Vagina (tissue), 2 donors: ENCODE measurements at regions not wholly inside any gene's neighbourhood (a gene's known extent, or its start where the extent isn't known, plus 50 kb on each side); places are given as distances from the start of the nearest gene placed in this dataset.

ENCODE experiments used
- DNase-seq, 2 donors: peaks; one replicate each; pipeline ENCODE4 v3.0.0-alpha.2; 2017; ENCODE audit errors: extremely low spot score in 2 of 2
- H3K27ac ChIP-seq: fragments of 200-600 bp; sonication (generic); one replicate; pipeline ENCODE4 v1.5.1; 2019
- H3K27me3 ChIP-seq: fragments of 200-600 bp; sonication (generic); one replicate; pipeline ENCODE4 v1.5.1; 2019
- H3K36me3 ChIP-seq, 2 donors: fragments of 200-600 bp; sonication (generic); one replicate each; pipeline ENCODE4 v1.5.1; 2017 to 2019
- H3K4me1 ChIP-seq: fragments of 200-600 bp; sonication (generic); one replicate; pipeline ENCODE4 v1.5.1; 2019
- H3K4me3 ChIP-seq, 2 donors: fragments of 200-600 bp; sonication (generic); 1 replicate in 1 of 2; 2 replicates in 1 of 2; pipeline ENCODE4 v1.5.1; 2016 to 2019
- H3K9me3 ChIP-seq: fragments of 200-600 bp; sonication (generic); one replicate; pipeline ENCODE4 v1.5.1; 2019
- POLR2A ChIP-seq, 2 donors: fragments of 450-650 bp; IDR thresholded peaks; one replicate each; pipeline ENCODE4 v1.6.1; 2017; ENCODE audit warnings: antibody characterized with exemption in 2 of 2, mild to moderate bottlenecking in 2 of 2, moderate library complexity in 2 of 2
- POLR2AphosphoS5 ChIP-seq, 2 donors: sonication (generic); formaldehyde crosslinking; IDR thresholded peaks; one replicate each; pipeline ENCODE4 v1.9.0; 2017; ENCODE audit warnings: antibody characterized with exemption in 2 of 2, mild to moderate bottlenecking in 2 of 2, low read depth in 1 of 2; ENCODE audit not compliant: insufficient read depth in 1 of 2
- intact Hi-C: fragments of 100-400 bp; cut with DNase I; formaldehyde crosslinking; loops from one replicate; pipeline ENCODE4 v1.15.1; 2023
- TF ChIP-seq, protein P1 (sequence below), 3 experiments: fragments of 450-650 bp in 2 of 3; fragments of 200-600 bp in 1 of 3; sonication (generic) in 1 of 3; IDR thresholded peaks; one replicate each; pipeline ENCODE4 v1.5.1; 2017 to 2019; ENCODE audit warnings: antibody characterized with exemption in 3 of 3, mild to moderate bottlenecking in 2 of 3, moderate library complexity in 2 of 3

DNA sequence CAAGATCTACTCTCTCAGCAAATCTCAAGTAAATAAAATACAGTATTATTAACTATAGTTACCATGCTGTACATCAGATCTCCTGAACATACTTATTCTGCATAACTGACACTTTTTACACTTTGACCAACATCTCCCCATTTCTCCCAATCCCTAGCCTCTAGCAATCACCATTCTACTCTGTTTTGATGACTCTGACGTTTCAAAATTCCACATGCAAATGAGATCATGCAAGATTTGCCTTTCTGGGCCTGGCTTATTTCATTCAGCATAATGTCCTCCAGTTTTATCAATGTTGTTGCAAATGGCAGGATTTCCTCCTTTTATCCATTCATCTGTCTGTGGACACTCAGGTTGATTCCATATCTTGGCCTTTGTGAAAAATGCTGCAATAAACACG is 266.3 kb downstream of the RFPL4B start:
- no peak overlapping the region for H3K4me3 ChIP-seq
- H3K36me3 ChIP-seq = no peaks in the 10 kb centered on the region
- TF ChIP-seq, protein P1, sequence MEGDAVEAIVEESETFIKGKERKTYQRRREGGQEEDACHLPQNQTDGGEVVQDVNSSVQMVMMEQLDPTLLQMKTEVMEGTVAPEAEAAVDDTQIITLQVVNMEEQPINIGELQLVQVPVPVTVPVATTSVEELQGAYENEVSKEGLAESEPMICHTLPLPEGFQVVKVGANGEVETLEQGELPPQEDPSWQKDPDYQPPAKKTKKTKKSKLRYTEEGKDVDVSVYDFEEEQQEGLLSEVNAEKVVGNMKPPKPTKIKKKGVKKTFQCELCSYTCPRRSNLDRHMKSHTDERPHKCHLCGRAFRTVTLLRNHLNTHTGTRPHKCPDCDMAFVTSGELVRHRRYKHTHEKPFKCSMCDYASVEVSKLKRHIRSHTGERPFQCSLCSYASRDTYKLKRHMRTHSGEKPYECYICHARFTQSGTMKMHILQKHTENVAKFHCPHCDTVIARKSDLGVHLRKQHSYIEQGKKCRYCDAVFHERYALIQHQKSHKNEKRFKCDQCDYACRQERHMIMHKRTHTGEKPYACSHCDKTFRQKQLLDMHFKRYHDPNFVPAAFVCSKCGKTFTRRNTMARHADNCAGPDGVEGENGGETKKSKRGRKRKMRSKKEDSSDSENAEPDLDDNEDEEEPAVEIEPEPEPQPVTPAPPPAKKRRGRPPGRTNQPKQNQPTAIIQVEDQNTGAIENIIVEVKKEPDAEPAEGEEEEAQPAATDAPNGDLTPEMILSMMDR (IDR thresholded peaks at IDR 0.05) = no peak
- TF ChIP-seq POLR2AphosphoS5 (IDR thresholded peaks at IDR 0.05; ENCODE audit: insufficient read depth in 1 of 2, low read depth in 1 of 2) (no peak), POLR2A (IDR thresholded peaks at IDR 0.05) (no peak)
- H3K27me3 ChIP-seq = no peaks in the 10 kb centered on the region
- intact Hi-C loops = no loop called here
- DNase-seq = no peak
- no peaks in the 10 kb centered on the region for H3K4me1 ChIP-seq
- peaks cover 7% of the 10 kb centered on the region for H3K9me3 ChIP-seq
- H3K27ac ChIP-seq = no peak overlapping the region

DNA sequence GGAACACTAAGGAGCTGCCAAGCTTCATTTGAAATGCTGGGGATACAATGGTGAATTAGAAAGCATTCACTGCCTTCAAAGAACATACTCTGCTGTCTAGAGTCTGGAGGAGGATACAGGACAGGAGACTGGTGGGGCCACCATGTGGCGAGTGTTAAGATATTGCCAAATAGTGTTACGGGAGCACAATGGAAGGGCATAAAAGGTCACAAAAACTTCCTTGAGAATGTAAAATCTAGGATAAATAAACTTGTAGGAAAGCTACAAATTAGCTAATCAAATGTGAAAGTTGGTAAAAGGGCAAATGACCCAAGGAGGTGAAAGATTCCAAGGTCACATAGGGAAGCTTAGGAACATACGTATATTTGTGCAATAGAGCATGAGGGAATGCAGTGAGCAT is 271.7 kb downstream of the RFPL4B start:
- intact Hi-C loops = no loop called here
- DNase-seq = no peak
- no peak overlapping the region for H3K4me3 ChIP-seq
- no peaks in the 10 kb centered on the region for H3K4me1 ChIP-seq
- no peaks in the 10 kb centered on the region for H3K9me3 ChIP-seq
- TF ChIP-seq, protein P1 (IDR thresholded peaks at IDR 0.05) = no peak
- no peak for TF ChIP-seq POLR2AphosphoS5 (IDR thresholded peaks at IDR 0.05; ENCODE audit: insufficient read depth in 1 of 2, low read depth in 1 of 2)
- TF ChIP-seq POLR2A (IDR thresholded peaks at IDR 0.05) = no peak
- H3K27me3 ChIP-seq = no peaks in the 10 kb centered on the region
- no peaks in the 10 kb centered on the region for H3K36me3 ChIP-seq
- H3K27ac ChIP-seq = no peak overlapping the region

DNA sequence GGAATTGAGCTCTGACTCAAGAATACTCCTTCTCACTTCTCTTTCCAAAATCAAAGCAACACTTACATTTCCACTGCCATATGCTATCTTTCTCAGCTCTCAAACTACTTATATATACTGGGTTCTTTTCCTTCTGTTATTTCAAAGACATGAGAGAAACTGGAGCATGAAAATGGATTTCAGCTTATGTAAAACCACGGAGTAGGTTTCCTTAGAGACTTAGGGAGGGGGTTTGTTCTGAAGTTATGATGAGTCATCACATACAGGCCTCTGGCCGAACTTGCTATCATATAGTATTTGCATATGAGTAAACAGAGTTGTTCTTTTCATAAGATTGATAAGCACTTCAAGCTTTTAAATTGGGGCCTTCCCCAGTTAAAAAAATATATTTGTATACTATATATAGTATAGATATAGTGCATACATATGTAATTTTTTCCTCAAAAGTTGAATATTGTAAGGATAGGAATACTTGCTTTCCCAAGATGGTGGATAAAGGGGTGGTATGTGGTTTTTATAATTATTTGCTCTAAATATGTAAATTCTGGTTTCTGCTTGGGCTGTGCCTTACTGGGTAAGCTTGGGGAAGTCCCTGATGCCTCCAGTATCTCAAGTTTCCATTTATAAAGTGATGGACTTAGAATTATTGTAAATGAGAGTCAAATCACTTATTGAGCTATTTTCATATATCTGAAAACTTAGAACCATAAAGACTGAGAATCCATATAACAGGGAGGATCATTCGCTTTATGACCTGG is 273.9 kb downstream of the RFPL4B start:
- H3K27me3 ChIP-seq = no peaks in the 10 kb centered on the region
- intact Hi-C loops = no loop called here
- H3K4me1 ChIP-seq = no peaks in the 10 kb centered on the region
- DNase-seq = no peak
- H3K36me3 ChIP-seq = no peaks in the 10 kb centered on the region
- no peak overlapping the region for H3K27ac ChIP-seq
- H3K9me3 ChIP-seq = no peaks in the 10 kb centered on the region
- TF ChIP-seq POLR2A (IDR thresholded peaks at IDR 0.05) (no peak), POLR2AphosphoS5 (IDR thresholded peaks at IDR 0.05; ENCODE audit: insufficient read depth in 1 of 2, low read depth in 1 of 2) (no peak)
- TF ChIP-seq, protein P1 (IDR thresholded peaks at IDR 0.05) = no peak
- H3K4me3 ChIP-seq = no peak overlapping the region

DNA sequence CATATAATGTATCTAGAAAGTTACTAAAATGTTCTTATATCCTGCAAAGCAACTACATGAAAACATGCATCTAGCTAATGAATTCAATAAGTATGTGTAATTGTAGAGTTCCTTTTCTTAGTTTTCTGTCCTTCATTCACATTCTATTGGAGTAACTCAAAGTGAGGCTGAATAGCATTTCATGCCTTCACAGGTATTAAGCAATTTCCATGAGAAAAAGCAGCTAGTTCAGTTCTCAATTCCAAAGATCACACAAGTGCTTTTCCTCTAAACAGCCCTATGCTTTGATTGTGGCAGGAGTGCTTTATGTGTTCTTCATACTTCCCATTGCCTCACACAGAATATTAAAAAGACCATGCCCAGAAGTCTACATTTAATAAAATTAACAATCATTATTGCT is 274.9 kb downstream of the RFPL4B start:
- H3K27me3 ChIP-seq = no peaks in the 10 kb centered on the region
- H3K4me1 ChIP-seq = no peaks in the 10 kb centered on the region
- H3K27ac ChIP-seq = no peak overlapping the region
- TF ChIP-seq, protein P1 (IDR thresholded peaks at IDR 0.05) = no peak
- H3K9me3 ChIP-seq = no peaks in the 10 kb centered on the region
- DNase-seq = no peak
- no peaks in the 10 kb centered on the region for H3K36me3 ChIP-seq
- intact Hi-C loops = no loop called here
- H3K4me3 ChIP-seq = no peak overlapping the region

DNA sequence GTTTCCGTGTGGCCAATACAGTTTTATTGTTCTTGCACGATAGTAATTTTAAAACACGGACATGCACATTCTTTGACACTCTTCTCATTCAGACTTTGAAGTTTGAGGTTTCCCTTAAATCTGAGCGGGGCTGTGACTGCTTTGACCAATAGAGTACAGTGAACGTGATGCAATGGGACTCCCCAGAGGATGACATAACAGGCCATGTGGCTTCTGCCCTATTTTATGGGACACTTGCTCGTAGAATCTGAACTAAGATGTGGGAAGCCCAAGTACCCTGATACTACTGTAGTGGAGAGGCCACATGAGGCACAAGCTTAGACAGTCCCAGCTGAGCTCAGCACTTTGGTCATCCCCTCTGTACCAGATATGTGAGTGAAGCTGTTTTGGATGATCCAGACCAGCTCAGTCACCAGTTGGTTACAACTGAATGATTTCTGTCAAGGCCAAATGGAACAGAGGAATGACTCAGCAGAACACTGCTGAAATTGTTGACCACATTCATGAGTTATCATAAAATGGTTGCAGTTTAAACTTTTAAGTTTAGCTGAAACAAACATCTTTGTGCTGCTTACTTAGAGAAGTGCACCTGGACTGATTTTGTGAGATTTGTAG is 279.4 kb downstream of the RFPL4B start:
- H3K4me1 ChIP-seq = no peaks in the 10 kb centered on the region
- H3K27me3 ChIP-seq = no peaks in the 10 kb centered on the region
- H3K9me3 ChIP-seq = no peaks in the 10 kb centered on the region
- DNase-seq = no peak
- TF ChIP-seq POLR2A (IDR thresholded peaks at IDR 0.05) (no peak), POLR2AphosphoS5 (IDR thresholded peaks at IDR 0.05; ENCODE audit: insufficient read depth in 1 of 2, low read depth in 1 of 2) (no peak)
- TF ChIP-seq, protein P1 (IDR thresholded peaks at IDR 0.05) = no peak
- H3K27ac ChIP-seq = no peak overlapping the region
- no peaks in the 10 kb centered on the region for H3K36me3 ChIP-seq
- intact Hi-C loops = no loop called here
- no peak overlapping the region for H3K4me3 ChIP-seq
